ENCODE measurements at regions not wholly inside any gene's neighbourhood (a gene's known extent, or its start where the extent isn't known, plus 50 kb on each side); places are given as distances from the start of the nearest gene placed in this dataset.

DNA sequence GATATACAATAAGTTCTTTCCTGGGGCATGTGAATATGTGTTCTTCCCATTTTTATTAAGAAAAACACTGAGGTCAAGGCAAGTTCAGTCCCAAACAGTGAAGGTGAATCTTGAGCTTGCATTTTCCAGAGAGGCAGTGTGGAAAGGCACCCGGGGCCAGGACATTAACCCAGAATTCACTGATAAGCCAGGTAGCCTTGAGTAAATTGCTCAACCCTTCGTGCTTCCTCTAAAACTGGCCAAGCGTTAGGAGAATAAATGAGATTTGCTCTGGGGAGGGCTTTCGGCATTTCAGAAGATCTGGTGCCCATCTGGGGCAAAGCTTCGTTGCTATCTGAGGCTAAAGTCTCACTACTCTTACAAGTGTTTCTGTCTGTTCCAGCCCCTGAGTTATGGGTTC, 57.1 kb upstream of the KAZN start:
- peaks cover 19% of the 10 kb centered on the region for H3K27me3 Mint-ChIP-seq
- H3K4me1 Mint-ChIP-seq: no peaks in the 10 kb centered on the region
- H3K4me3 Mint-ChIP-seq: no peak overlapping the region
- no peak overlapping the region for H3K27ac Mint-ChIP-seq
- DNase-seq: no peak
- no peaks in the 10 kb centered on the region for H3K36me3 Mint-ChIP-seq
- no peaks in the 10 kb centered on the region for H3K9me3 Mint-ChIP-seq

DNA sequence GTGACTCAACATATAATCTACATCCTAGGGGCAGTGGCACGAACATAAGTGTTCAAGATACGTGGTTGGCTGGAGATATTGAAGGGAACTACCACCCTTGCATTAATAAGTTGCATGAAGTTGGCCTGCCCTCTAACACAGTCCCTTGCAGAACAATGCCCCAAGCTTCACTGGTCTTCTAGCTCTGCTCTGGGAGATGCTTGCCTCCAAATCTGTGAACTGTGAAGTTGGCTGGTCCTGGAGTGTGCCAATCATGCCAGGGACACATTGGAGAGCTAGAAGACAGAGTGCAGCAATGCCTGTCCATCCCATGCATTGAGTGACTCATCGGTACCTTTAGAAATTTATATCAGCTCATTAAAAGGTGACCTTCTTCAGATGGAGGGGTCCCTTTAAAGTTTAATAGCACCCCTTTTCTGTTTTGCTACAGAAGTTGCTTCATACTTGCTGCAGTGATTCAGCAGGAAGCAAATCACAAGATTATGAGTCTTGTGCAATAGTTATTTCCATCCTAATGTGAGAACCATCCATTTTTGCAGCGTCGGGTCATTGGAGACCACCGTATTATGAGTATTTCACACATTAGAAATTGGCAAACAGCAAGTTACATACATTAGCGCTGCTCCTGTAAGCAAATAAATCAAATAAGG, 55.2 kb upstream of the KAZN start:
- Mint-ChIP-seq H3K27ac (no peak overlapping the region), H3K4me3 (no peak overlapping the region), H3K36me3 (no peaks in the 10 kb centered on the region), H3K27me3 (peaks cover 20% of the 10 kb centered on the region), H3K4me1 (no peaks in the 10 kb centered on the region), H3K9me3 (no peaks in the 10 kb centered on the region)
- DNase-seq: no peak

DNA sequence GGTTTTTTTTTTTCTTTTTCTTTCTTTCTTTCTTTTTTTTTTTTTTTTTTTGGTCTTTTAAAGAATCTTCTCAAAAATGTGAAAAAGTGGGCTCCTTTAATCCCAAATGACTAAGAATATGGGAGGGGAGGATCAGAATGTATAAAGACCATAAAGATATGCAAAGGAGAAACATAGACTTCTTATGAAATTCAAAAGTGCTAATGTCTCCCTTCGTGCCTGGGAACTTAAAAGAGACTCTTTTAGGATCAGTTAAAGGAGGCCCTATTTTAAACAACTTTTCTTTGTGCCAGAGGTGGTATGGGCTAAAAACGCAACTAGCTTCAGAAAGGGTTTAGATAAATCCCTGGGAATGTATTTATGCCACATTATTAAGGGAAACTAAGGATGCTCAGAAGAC, 54.2 kb upstream of the KAZN start:
- Mint-ChIP-seq H3K27me3 (peaks cover 20% of the 10 kb centered on the region), H3K4me3 (no peak overlapping the region), H3K9me3 (no peaks in the 10 kb centered on the region), H3K27ac (no peak overlapping the region), H3K36me3 (no peaks in the 10 kb centered on the region), H3K4me1 (no peaks in the 10 kb centered on the region)
- DNase-seq: no peak

DNA sequence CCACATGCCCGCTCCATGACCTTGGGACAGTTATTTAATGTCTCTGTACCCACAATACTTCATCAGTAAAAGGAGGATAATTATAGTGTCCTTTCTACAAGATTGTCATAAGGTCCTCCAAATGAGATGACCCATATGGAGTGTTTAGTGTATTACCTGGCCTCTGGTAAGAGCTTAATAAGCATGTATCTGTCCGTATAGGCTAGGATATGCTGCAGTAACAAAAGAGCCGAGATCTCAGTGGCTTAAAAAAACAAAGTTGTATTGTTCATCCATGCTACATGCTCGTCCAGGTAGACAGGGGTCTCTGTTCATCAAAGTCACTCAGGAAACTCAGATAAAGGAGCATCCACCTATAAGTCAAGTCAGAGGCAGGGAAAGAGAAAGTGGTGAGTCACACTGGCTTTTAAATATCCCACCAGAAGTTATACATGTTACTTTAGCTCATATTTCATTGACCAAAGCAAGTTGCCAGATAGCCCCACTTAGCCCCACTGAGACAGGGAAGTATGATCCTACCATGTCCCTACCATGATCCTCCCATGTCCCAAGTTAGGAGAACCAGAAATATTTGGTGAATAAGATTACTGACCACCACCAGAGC, 53.0 kb upstream of the KAZN start:
- no peaks in the 10 kb centered on the region for H3K4me1 Mint-ChIP-seq
- no peak overlapping the region for H3K27ac Mint-ChIP-seq
- H3K9me3 Mint-ChIP-seq: no peaks in the 10 kb centered on the region
- H3K4me3 Mint-ChIP-seq: no peak overlapping the region
- H3K36me3 Mint-ChIP-seq: no peaks in the 10 kb centered on the region
- DNase-seq: no peak
- peaks cover 27% of the 10 kb centered on the region for H3K27me3 Mint-ChIP-seq

DNA sequence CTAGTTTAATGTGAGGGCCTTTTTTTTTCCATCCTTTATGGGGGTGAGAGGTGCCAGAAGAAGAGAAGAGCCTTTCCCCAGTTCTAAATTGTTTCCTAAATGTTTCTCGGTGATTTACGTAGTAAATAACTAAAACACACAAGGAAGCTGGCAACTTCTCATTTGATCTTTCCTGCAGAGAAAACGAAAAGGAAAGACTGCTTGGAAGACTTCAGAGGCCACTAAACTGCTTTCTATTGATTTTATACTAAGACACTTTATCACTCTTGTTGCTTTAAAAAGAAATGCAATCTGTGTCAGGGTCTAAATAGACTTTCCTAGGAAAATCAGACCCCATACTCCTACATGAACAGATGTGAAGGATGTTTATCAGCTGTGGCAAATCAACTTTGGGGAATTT, 52.1 kb upstream of the KAZN start:
- no peak for DNase-seq
- Mint-ChIP-seq H3K27ac (no peak overlapping the region), H3K36me3 (no peaks in the 10 kb centered on the region), H3K27me3 (peaks cover 27% of the 10 kb centered on the region), H3K4me3 (no peak overlapping the region), H3K9me3 (no peaks in the 10 kb centered on the region), H3K4me1 (no peaks in the 10 kb centered on the region)

Measured in activated naive CD8-positive, alpha-beta T cell treated with anti-CD3 and anti-CD28 coated beads for 36 hours (primary cell).